C4-2B (cell line): ENCODE measurements at regions not wholly inside any gene's neighbourhood (a gene's known extent, or its start where the extent isn't known, plus 50 kb on each side); places are given as distances from the start of the nearest gene placed in this dataset.

Experiments used
- ZFX ChIP-seq: fragments of 450-650 bp; IDR thresholded peaks from 2 replicates; pipeline ENCODE4 v1.6.1; 2017
- TF ChIP-seq, protein P1 (sequence below): fragments of 450-650 bp; conservative IDR thresholded peaks from 2 replicates; pipeline ENCODE4 v1.5.1; 2017; ENCODE audit warnings: mild to moderate bottlenecking

DNA sequence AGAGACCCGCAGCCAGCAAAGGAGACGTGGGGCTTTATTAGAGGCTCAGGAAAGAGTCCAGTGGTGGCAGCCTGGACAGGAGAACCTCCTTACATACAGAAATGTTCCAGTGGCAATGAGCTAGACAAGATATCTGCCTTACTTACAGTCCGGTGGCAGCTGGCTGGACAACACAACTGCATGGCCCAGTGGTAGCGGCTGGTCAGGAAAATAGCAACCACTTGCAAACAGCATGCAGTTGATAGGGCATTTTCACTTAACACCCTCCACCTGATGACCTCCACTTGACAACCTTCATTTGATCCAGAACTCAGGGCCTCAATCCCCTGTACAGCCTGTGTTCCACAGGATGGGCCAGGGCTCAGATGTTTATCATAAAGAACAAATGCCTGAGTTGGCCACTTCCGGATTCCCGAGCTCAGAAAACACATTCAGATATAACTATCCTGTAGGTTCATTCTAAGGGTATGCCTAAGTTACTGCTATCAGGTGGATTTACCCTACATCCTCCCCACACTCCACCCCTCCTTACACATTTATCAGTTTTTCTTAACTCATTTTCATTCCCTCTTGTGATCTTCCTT is 63.3 kb upstream of the ITPRID2 start:
- TF ChIP-seq, protein P1, sequence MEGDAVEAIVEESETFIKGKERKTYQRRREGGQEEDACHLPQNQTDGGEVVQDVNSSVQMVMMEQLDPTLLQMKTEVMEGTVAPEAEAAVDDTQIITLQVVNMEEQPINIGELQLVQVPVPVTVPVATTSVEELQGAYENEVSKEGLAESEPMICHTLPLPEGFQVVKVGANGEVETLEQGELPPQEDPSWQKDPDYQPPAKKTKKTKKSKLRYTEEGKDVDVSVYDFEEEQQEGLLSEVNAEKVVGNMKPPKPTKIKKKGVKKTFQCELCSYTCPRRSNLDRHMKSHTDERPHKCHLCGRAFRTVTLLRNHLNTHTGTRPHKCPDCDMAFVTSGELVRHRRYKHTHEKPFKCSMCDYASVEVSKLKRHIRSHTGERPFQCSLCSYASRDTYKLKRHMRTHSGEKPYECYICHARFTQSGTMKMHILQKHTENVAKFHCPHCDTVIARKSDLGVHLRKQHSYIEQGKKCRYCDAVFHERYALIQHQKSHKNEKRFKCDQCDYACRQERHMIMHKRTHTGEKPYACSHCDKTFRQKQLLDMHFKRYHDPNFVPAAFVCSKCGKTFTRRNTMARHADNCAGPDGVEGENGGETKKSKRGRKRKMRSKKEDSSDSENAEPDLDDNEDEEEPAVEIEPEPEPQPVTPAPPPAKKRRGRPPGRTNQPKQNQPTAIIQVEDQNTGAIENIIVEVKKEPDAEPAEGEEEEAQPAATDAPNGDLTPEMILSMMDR, result no peak
- no peak for TF ChIP-seq ZFX
